ENCODE measurements at regions not wholly inside any gene's neighbourhood (a gene's known extent, or its start where the extent isn't known, plus 50 kb on each side); places are given as distances from the start of the nearest gene placed in this dataset.
"Not testable (repeated sequence)": the region's sequence is repeated elsewhere in the genome, so short reads cannot be mapped to it uniquely, and the experiment has no call there.

DNA sequence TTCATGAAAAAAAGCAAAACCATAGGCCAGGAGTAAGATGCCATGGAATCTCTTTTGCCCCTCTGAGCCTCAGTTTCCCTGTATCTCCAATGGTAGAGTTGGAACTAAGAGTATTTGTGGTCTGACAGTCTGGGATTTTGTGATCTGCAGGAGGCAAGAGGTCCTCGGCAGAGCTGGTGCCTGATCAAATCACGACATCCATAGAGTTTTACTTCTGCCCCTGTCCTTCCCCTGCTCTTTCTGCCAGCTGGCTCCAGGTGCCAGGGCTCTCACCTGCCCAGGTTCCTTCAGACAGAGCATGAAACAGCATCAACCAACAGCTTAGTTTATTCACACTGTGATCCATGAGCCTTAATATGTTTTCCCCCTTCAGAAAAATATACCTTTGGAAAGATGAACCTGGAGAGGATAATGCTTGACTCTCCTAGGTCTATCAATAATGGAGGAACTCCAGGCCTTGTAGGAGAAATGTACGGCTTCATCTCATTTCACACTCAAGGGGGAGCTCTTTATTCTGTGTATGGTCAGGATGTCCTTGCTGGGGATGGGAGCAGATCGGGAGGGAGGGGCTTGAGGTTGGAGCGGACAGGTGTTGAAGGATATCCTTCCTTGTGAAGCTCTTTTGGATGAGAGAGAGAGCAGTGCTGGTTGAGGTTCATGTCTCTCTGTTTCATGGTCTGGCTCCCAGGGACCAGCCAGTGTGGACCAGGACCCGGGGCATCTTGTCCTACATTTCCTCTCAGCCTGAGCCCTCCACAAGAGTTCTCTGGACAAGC is 309.9 kb downstream of the RPLP1 start:
- Mint-ChIP-seq H3K9me3 (no peaks in the 10 kb centered on the region), H3K4me3 (no peak overlapping the region), H3K36me3 (no peaks in the 10 kb centered on the region), H3K4me1 (ENCODE audit: unreplicated experiment) (peaks cover 11% of the 10 kb centered on the region), H3K27me3 (peaks cover 37% of the 10 kb centered on the region), H3K27ac (no peak overlapping the region)
- TF ChIP-seq, protein P1, sequence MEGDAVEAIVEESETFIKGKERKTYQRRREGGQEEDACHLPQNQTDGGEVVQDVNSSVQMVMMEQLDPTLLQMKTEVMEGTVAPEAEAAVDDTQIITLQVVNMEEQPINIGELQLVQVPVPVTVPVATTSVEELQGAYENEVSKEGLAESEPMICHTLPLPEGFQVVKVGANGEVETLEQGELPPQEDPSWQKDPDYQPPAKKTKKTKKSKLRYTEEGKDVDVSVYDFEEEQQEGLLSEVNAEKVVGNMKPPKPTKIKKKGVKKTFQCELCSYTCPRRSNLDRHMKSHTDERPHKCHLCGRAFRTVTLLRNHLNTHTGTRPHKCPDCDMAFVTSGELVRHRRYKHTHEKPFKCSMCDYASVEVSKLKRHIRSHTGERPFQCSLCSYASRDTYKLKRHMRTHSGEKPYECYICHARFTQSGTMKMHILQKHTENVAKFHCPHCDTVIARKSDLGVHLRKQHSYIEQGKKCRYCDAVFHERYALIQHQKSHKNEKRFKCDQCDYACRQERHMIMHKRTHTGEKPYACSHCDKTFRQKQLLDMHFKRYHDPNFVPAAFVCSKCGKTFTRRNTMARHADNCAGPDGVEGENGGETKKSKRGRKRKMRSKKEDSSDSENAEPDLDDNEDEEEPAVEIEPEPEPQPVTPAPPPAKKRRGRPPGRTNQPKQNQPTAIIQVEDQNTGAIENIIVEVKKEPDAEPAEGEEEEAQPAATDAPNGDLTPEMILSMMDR (conservative IDR thresholded peaks at IDR 0.05): peak; percentile 31
- no peak for DNase-seq (ENCODE audit: extremely low spot score, unreplicated experiment)

DNA sequence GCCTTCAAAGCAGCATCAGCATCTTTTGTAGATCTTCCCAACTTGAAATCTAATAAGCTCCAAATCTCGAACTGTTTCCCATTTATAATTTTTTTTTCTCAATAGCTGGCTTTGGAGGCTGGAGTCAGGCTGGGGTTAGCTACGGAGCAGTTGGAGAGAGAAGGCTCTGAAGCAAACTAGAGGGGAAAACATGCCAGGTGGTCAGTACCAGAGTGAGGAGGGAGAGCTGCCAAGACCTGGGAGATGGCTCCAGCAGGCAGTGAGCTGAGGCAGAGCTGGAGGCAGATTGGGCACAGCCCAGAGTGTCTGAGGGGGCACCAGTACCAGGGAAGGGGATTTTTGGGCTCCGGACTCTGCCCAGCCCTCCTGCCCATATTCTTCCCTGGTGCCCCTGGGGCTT is 311.2 kb downstream of the RPLP1 start:
- DNase-seq (ENCODE audit: extremely low spot score, unreplicated experiment): no peak
- Mint-ChIP-seq H3K36me3 (no peaks in the 10 kb centered on the region), H3K9me3 (no peaks in the 10 kb centered on the region), H3K4me3 (no peak overlapping the region), H3K4me1 (ENCODE audit: unreplicated experiment) (peaks cover 2% of the 10 kb centered on the region), H3K27me3 (peaks cover 36% of the 10 kb centered on the region), H3K27ac (no peak overlapping the region)
- TF ChIP-seq, protein P1 (conservative IDR thresholded peaks at IDR 0.05): no peak

DNA sequence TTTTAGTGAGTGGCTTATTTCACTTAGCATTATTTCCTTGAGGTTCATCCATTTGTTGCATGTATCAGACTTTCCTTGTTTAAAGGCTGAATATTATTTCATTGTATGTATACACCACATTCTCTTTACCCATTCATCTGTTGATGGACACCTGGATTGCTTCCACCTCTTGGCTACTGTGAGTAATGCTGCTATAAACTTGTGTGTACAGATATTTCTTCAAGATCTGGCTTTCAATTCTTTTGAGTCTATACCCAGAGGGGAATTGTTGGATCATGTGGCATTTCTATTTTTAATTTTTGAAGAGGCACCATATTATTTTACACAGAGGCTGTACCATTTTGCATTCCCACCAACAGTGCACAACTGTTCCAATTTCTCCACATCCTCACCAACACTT is 313.5 kb downstream of the RPLP1 start:
- no peak for DNase-seq (ENCODE audit: extremely low spot score, unreplicated experiment)
- Mint-ChIP-seq H3K27me3 (peaks cover 34% of the 10 kb centered on the region), H3K9me3 (no peaks in the 10 kb centered on the region), H3K4me3 (no peak overlapping the region), H3K36me3 (no peaks in the 10 kb centered on the region), H3K4me1 (ENCODE audit: unreplicated experiment) (peaks cover 3% of the 10 kb centered on the region), H3K27ac (no peak overlapping the region)
- TF ChIP-seq, protein P1 (conservative IDR thresholded peaks at IDR 0.05): no peak

DNA sequence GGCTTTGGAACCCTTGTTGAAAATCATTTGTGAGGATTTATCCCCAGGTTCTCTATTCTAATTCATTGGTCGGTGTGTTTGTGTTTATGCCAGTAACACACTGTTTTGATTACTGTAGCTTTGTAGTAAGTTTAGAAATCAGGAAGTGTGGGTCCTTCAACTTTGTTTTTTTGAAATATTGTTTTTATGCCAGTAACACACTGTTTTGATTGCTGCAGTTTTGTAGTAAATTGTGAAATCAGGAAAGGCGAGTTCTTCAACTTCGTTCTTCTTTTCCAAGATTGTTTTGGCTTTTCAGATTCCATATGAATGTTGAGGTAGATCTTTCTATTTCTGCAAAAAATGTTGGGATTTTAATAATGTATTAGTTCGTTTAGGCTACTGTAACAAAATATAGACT is 314.6 kb downstream of the RPLP1 start:
- H3K27me3 Mint-ChIP-seq: peaks cover 34% of the 10 kb centered on the region
- TF ChIP-seq, protein P1 (conservative IDR thresholded peaks at IDR 0.05): no peak
- no peak overlapping the region for H3K27ac Mint-ChIP-seq
- no peaks in the 10 kb centered on the region for H3K9me3 Mint-ChIP-seq
- no peaks in the 10 kb centered on the region for H3K36me3 Mint-ChIP-seq
- peaks cover 3% of the 10 kb centered on the region for H3K4me1 Mint-ChIP-seq (ENCODE audit: unreplicated experiment)
- H3K4me3 Mint-ChIP-seq: no peak overlapping the region
- DNase-seq (ENCODE audit: extremely low spot score, unreplicated experiment): no peak

DNA sequence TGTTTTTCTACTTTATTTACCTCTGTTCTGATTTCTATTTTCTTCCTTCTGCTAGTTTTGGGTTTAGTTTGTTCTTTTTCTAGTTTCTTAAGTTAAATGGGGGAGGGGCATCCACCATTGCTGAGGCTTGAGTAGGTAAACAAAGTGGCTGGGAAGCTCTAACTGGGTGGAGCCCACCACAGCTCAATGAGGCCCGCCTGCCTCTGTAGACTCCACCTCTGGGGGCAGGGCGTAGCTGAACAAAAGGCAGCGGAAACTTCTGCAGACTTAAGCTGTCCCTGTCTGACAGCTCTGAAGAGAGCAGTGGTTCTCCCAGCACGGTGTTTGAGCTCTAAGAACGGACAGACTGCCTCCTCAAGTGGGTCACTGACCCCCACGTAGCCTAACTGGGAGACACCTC is 316.7 kb downstream of the RPLP1 start:
- not testable (repeated sequence) for H3K36me3 Mint-ChIP-seq; H3K4me1 Mint-ChIP-seq (ENCODE audit: unreplicated experiment); H3K4me3 Mint-ChIP-seq; DNase-seq (ENCODE audit: extremely low spot score, unreplicated experiment); H3K27ac Mint-ChIP-seq; H3K9me3 Mint-ChIP-seq
- H3K27me3 Mint-ChIP-seq: peaks cover 27% of the 10 kb centered on the region

DNA sequence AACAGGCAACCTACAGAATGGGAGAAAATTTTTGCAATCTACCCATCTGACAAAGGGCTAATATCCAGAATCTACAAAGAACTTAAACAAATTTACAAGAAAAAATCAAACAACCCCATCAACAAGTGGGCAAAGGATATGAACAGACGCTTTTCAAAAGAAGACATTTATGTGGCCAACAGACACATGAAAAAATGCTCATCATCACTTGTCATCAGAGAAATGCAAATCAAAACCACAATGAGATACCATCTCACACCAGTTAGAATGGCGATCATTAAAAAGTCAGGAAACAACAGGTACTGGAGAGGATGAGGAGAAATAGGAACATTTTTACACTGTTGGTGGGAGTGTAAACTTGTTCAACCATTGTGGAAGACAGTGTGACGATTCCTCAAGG is 321.6 kb downstream of the RPLP1 start:
- H3K4me1 Mint-ChIP-seq (ENCODE audit: unreplicated experiment); H3K9me3 Mint-ChIP-seq; H3K36me3 Mint-ChIP-seq; H3K4me3 Mint-ChIP-seq; DNase-seq (ENCODE audit: extremely low spot score, unreplicated experiment); H3K27ac Mint-ChIP-seq: not testable (repeated sequence)
- H3K27me3 Mint-ChIP-seq: peaks cover 18% of the 10 kb centered on the region

DNA sequence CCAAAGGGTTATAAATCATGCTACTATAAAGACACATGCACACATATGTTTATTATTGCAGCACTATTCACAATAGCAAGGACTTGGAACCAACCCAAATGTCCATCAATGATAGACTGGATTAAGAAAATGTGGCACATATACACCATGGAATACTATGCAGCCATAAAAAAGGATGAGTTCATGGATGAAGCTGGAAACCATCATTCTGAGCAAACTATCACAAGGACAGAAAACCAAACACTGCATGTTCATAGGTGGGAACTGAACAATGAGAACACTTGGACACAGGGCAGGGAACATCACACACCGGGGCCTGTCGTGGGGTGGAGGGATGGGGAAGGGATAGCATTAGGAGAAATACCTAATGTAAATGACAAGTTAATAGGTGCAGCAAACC is 322.1 kb downstream of the RPLP1 start:
- H3K9me3 Mint-ChIP-seq; H3K27ac Mint-ChIP-seq; H3K4me1 Mint-ChIP-seq (ENCODE audit: unreplicated experiment); H3K4me3 Mint-ChIP-seq; DNase-seq (ENCODE audit: extremely low spot score, unreplicated experiment); H3K36me3 Mint-ChIP-seq: not testable (repeated sequence)
- peaks cover 18% of the 10 kb centered on the region for H3K27me3 Mint-ChIP-seq

All from type B pancreatic cell (in vitro differentiated cells).